Stimulated activated naive B cell treated with anti-CD40 and anti-IgM and Interleukin-4, amounts not matched to agents 10 μg/mL and 1 μg/mL and 100 μg/mL, for 72 hours (primary cell): ENCODE measurements at regions not wholly inside any gene's neighbourhood (a gene's known extent, or its start where the extent isn't known, plus 50 kb on each side); places are given as distances from the start of the nearest gene placed in this dataset.
"Not testable (repeated sequence)": the region's sequence is repeated elsewhere in the genome, so short reads cannot be mapped to it uniquely, and the experiment has no call there.

Experiments used
- ATAC-seq, 2 donors: fragments of 150-1000 bp; cut with Tn5 transposase; replicated peaks; 2 replicates each; pipeline ENCODE4 v1.10.0; 2021; ENCODE audit warnings: moderate library complexity in 1 of 2
- DNase-seq: peaks from one replicate; pipeline ENCODE4 v3.0.0; 2021
- H3K27ac Mint-ChIP-seq: one replicate; pipeline ENCODE4 v1.8.0; 2022; ENCODE audit warnings: mild to moderate bottlenecking, mixed read lengths
- H3K27me3 Mint-ChIP-seq, 2 donors: one replicate each; pipeline ENCODE4 v1.8.0; 2022; ENCODE audit warnings: mixed read lengths in 2 of 2
- H3K36me3 Mint-ChIP-seq, 2 donors: one replicate each; pipeline ENCODE4 v1.8.0; 2022; ENCODE audit warnings: mixed read lengths in 2 of 2, mild to moderate bottlenecking in 1 of 2
- H3K4me1 Mint-ChIP-seq, 2 donors: one replicate each; pipeline ENCODE4 v1.8.0; 2022; ENCODE audit warnings: mixed read lengths in 2 of 2, mild to moderate bottlenecking in 1 of 2
- H3K4me3 Mint-ChIP-seq, 2 donors: one replicate each; pipeline ENCODE4 v1.8.0; 2022; ENCODE audit warnings: mild to moderate bottlenecking in 2 of 2, mixed read lengths in 2 of 2, moderate library complexity in 1 of 2
- H3K9me3 Mint-ChIP-seq, 2 donors: one replicate each; pipeline ENCODE4 v1.8.0; 2022; ENCODE audit warnings: mixed read lengths in 2 of 2, mild to moderate bottlenecking in 1 of 2

GRCh38 chr3:51588724-51589123, 50.2 kb downstream of the RAD54L2 start:
- Mint-ChIP-seq H3K27me3 (no peaks in the 10 kb centered on the region), H3K27ac (peak overlapping the region; percentile 56), H3K36me3 (peaks cover 14 to 32% of the 10 kb centered on the region in 2 donors), H3K9me3 (no peaks in the 10 kb centered on the region), H3K4me3 (no peak overlapping the region), H3K4me1 (peaks cover 4 to 11% of the 10 kb centered on the region in 2 donors)
- ATAC-seq (no peak), DNase-seq (no peak)

- H3K36me3 Mint-ChIP-seq = peaks cover 27 to 45% of the 10 kb centered on the region in 2 donors
- ATAC-seq (no peak), DNase-seq (no peak)
- no peak overlapping the region for H3K27ac Mint-ChIP-seq
- H3K9me3 Mint-ChIP-seq = no peaks in the 10 kb centered on the region
- no peaks in the 10 kb centered on the region for H3K27me3 Mint-ChIP-seq
- no peak overlapping the region for H3K4me3 Mint-ChIP-seq
- peaks cover 7 to 8% of the 10 kb centered on the region in 2 donors for H3K4me1 Mint-ChIP-seq
Observed at GRCh38 chr3:51591231-51591630, 52.7 kb downstream of the RAD54L2 start.

- no peak overlapping the region for H3K27ac Mint-ChIP-seq
- ATAC-seq = no peak
- no peaks in the 10 kb centered on the region for H3K27me3 Mint-ChIP-seq
- H3K36me3 Mint-ChIP-seq = peaks cover 25 to 44% of the 10 kb centered on the region in 2 donors
- DNase-seq = no peak
- no peak overlapping the region for H3K4me3 Mint-ChIP-seq
- no peaks in the 10 kb centered on the region for H3K9me3 Mint-ChIP-seq
- peaks cover 4 to 7% of the 10 kb centered on the region in 2 donors for H3K4me1 Mint-ChIP-seq
Observed at GRCh38 chr3:51593697-51594096, 55.2 kb downstream of the RAD54L2 start.

GRCh38 chr3:51599638-51600037, 61.1 kb downstream of the RAD54L2 start:
- H3K4me3 Mint-ChIP-seq, ATAC-seq, H3K4me1 Mint-ChIP-seq, H3K27ac Mint-ChIP-seq, H3K9me3 Mint-ChIP-seq, H3K27me3 Mint-ChIP-seq, DNase-seq: not testable (repeated sequence)
- peaks cover 23 to 38% of the 10 kb centered on the region in 2 donors for H3K36me3 Mint-ChIP-seq

GRCh38 chr3:51604212-51604611, 65.7 kb downstream of the RAD54L2 start:
- peaks cover 25 to 48% of the 10 kb centered on the region in 2 donors for H3K36me3 Mint-ChIP-seq
- H3K27ac Mint-ChIP-seq = no peak overlapping the region
- ATAC-seq (no peak), DNase-seq (no peak)
- H3K9me3 Mint-ChIP-seq = no peaks in the 10 kb centered on the region
- H3K4me3 Mint-ChIP-seq = no peak overlapping the region
- no peaks in the 10 kb centered on the region for H3K27me3 Mint-ChIP-seq
- peaks cover 9 to 11% of the 10 kb centered on the region in 2 donors for H3K4me1 Mint-ChIP-seq

GRCh38 chr3:51605938-51606337, 65.1 kb upstream of the TEX264 start:
- Mint-ChIP-seq H3K36me3 (peaks cover 28 to 50% of the 10 kb centered on the region in 2 donors), H3K4me3 (no peak overlapping the region), H3K27ac (no peak overlapping the region), H3K27me3 (no peaks in the 10 kb centered on the region), H3K4me1 (peaks cover 9 to 11% of the 10 kb centered on the region in 2 donors), H3K9me3 (no peaks in the 10 kb centered on the region)
- no peak for DNase-seq
- no peak for ATAC-seq

GRCh38 chr3:51606871-51607270, 64.2 kb upstream of the TEX264 start:
- H3K27ac Mint-ChIP-seq, H3K27me3 Mint-ChIP-seq, H3K4me3 Mint-ChIP-seq, DNase-seq, ATAC-seq, H3K9me3 Mint-ChIP-seq: not testable (repeated sequence)
- peaks cover 23 to 48% of the 10 kb centered on the region in 2 donors for H3K36me3 Mint-ChIP-seq
- peaks cover 9 to 11% of the 10 kb centered on the region in 2 donors for H3K4me1 Mint-ChIP-seq

- not testable (repeated sequence) for ATAC-seq, H3K9me3 Mint-ChIP-seq, H3K27me3 Mint-ChIP-seq, H3K27ac Mint-ChIP-seq, H3K4me3 Mint-ChIP-seq, DNase-seq
- H3K4me1 Mint-ChIP-seq = peaks cover 9 to 11% of the 10 kb centered on the region in 2 donors
- H3K36me3 Mint-ChIP-seq = peaks cover 23 to 40% of the 10 kb centered on the region in 2 donors
Observed at GRCh38 chr3:51607591-51608325, 63.3 kb upstream of the TEX264 start.

GRCh38 chr3:51610708-51611107, 60.3 kb upstream of the TEX264 start:
- peaks cover 6 to 7% of the 10 kb centered on the region in 2 donors for H3K4me1 Mint-ChIP-seq
- H3K36me3 Mint-ChIP-seq = peaks cover 19 to 31% of the 10 kb centered on the region in 2 donors
- H3K4me3 Mint-ChIP-seq = no peak overlapping the region
- no peak overlapping the region for H3K27ac Mint-ChIP-seq
- no peaks in the 10 kb centered on the region for H3K27me3 Mint-ChIP-seq
- ATAC-seq (no peak), DNase-seq (no peak)
- H3K9me3 Mint-ChIP-seq = no peaks in the 10 kb centered on the region

GRCh38 chr3:51617597-51617996, 53.5 kb upstream of the TEX264 start:
- Mint-ChIP-seq H3K4me3 (no peak overlapping the region), H3K27ac (no peak overlapping the region)

GRCh38 chr3:51618038-51618437, 53.0 kb upstream of the TEX264 start:
- DNase-seq, ATAC-seq, H3K27ac Mint-ChIP-seq, H3K9me3 Mint-ChIP-seq, H3K27me3 Mint-ChIP-seq, H3K4me3 Mint-ChIP-seq: not testable (repeated sequence)
- peaks cover 4 to 14% of the 10 kb centered on the region in 2 donors for H3K36me3 Mint-ChIP-seq
- peaks cover 13 to 17% of the 10 kb centered on the region in 2 donors for H3K4me1 Mint-ChIP-seq

More at GRCh38 chr3:51617597-51617996, 53.5 kb upstream of the TEX264 start:
- Mint-ChIP-seq H3K9me3 (no peaks in the 10 kb centered on the region), H3K4me1 (peaks cover 13% of the 10 kb centered on the region in 2 donors), H3K36me3 (peaks cover 1 to 14% of the 10 kb centered on the region in 2 donors), H3K27me3 (no peaks in the 10 kb centered on the region)
- DNase-seq = no peak
- ATAC-seq = no peak

GRCh38 chr3:51618496-51618895, 52.6 kb upstream of the TEX264 start:
- Mint-ChIP-seq H3K27ac (no peak overlapping the region), H3K4me1 (peaks cover 13 to 19% of the 10 kb centered on the region in 2 donors), H3K36me3 (peaks cover 4 to 11% of the 10 kb centered on the region in 2 donors), H3K9me3 (no peaks in the 10 kb centered on the region), H3K4me3 (no peak overlapping the region), H3K27me3 (no peaks in the 10 kb centered on the region)
- DNase-seq (no peak), ATAC-seq (no peak)

- no peak overlapping the region for H3K27ac Mint-ChIP-seq
- no peaks in the 10 kb centered on the region for H3K9me3 Mint-ChIP-seq
- DNase-seq (no peak), ATAC-seq (no peak)
- H3K36me3 Mint-ChIP-seq = peaks cover 4 to 11% of the 10 kb centered on the region in 2 donors
- no peak overlapping the region for H3K4me3 Mint-ChIP-seq
- peaks cover 13 to 19% of the 10 kb centered on the region in 2 donors for H3K4me1 Mint-ChIP-seq
- H3K27me3 Mint-ChIP-seq = no peaks in the 10 kb centered on the region
Observed at GRCh38 chr3:51619983-51620382, 51.1 kb upstream of the TEX264 start.

GRCh38 chr3:51620543-51620942, 50.5 kb upstream of the TEX264 start:
- peaks cover 3 to 11% of the 10 kb centered on the region in 2 donors for H3K36me3 Mint-ChIP-seq

More at GRCh38 chr3:51620543-51620942, 50.5 kb upstream of the TEX264 start:
- Mint-ChIP-seq H3K9me3 (no peaks in the 10 kb centered on the region), H3K4me1 (peaks cover 11 to 19% of the 10 kb centered on the region in 2 donors), H3K27ac (peak overlapping the region; percentile 37), H3K27me3 (no peaks in the 10 kb centered on the region), H3K4me3 (no peak overlapping the region)
- DNase-seq = no peak
- ATAC-seq = no peak
